ENCODE measurements at regions not wholly inside any gene's neighbourhood (a gene's known extent, or its start where the extent isn't known, plus 50 kb on each side); places are given as distances from the start of the nearest gene placed in this dataset.

- TF ChIP-seq CTCF (conservative IDR thresholded peaks at IDR 0.05; ENCODE audit: low read depth, low read length): no peak
- H3K4me3 ChIP-seq (ENCODE audit: low read depth, low read length): no peak overlapping the region
- DNase-seq (ENCODE audit: low read depth): no peak
Observed at GRCh38 chr12:28811457-28811856, 337.6 kb upstream of the FAR2 start.

- no peak overlapping the region for H3K4me3 ChIP-seq (ENCODE audit: low read depth, low read length)
- no peak for DNase-seq (ENCODE audit: low read depth)
- no peak for TF ChIP-seq CTCF (conservative IDR thresholded peaks at IDR 0.05; ENCODE audit: low read depth, low read length)
Observed at GRCh38 chr12:28814246-28814645, 334.8 kb upstream of the FAR2 start.

- TF ChIP-seq CTCF (conservative IDR thresholded peaks at IDR 0.05; ENCODE audit: low read depth, low read length): no peak
- no peak overlapping the region for H3K4me3 ChIP-seq (ENCODE audit: low read depth, low read length)
Observed at GRCh38 chr12:28817524-28817923, 331.6 kb upstream of the FAR2 start.

GRCh38 chr12:28824193-28824846 is 324.8 kb upstream of the FAR2 start:
- TF ChIP-seq CTCF (conservative IDR thresholded peaks at IDR 0.05; ENCODE audit: low read depth, low read length): no peak
- DNase-seq (ENCODE audit: low read depth): no peak
- no peak overlapping the region for H3K4me3 ChIP-seq (ENCODE audit: low read depth, low read length)

More at GRCh38 chr12:28817524-28817923, 331.6 kb upstream of the FAR2 start:
- no peak for DNase-seq (ENCODE audit: low read depth)

- DNase-seq (ENCODE audit: low read depth): no peak
- no peak for TF ChIP-seq CTCF (conservative IDR thresholded peaks at IDR 0.05; ENCODE audit: low read depth, low read length)
Observed at GRCh38 chr12:28824849-28825248, 324.2 kb upstream of the FAR2 start.

GRCh38 chr12:28826766-28827165 is 322.3 kb upstream of the FAR2 start:
- no peak for TF ChIP-seq CTCF (conservative IDR thresholded peaks at IDR 0.05; ENCODE audit: low read depth, low read length)
- DNase-seq (ENCODE audit: low read depth): no peak

More at GRCh38 chr12:28824849-28825248, 324.2 kb upstream of the FAR2 start:
- H3K4me3 ChIP-seq (ENCODE audit: low read depth, low read length): no peak overlapping the region

GRCh38 chr12:28827861-28828260 is 321.2 kb upstream of the FAR2 start:
- no peak for DNase-seq (ENCODE audit: low read depth)
- no peak for TF ChIP-seq CTCF (conservative IDR thresholded peaks at IDR 0.05; ENCODE audit: low read depth, low read length)
- no peak overlapping the region for H3K4me3 ChIP-seq (ENCODE audit: low read depth, low read length)

More at GRCh38 chr12:28826766-28827165, 322.3 kb upstream of the FAR2 start:
- H3K4me3 ChIP-seq (ENCODE audit: low read depth, low read length): no peak overlapping the region

Measured in epithelial cell of proximal tubule (primary cell).